ENCODE measurements at regions not wholly inside any gene's neighbourhood (a gene's known extent, or its start where the extent isn't known, plus 50 kb on each side); places are given as distances from the start of the nearest gene placed in this dataset.

DNA sequence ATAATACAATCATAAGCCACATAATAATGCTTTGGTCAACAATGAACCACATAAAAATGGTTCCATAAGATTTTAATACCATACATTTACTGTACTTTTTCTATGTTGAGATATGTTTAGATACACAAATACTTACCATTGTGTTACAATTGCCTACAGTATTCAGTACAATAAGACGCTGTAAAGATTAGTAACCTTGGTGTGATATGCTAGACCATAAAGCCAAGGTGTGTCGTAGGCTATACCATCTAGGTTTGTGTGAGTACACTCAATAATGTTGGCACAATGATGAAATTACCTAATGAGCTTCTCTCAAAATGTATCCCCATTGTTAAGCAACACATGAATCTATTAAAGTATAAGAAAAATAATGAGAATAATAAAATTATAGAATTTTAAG, 662.3 kb downstream of the SATB2 start:
- TF ChIP-seq POLR2A (IDR thresholded peaks at IDR 0.05; ENCODE audit: low read length): no peak
- no peak for TF ChIP-seq GATA1 (IDR thresholded peaks at IDR 0.05; ENCODE audit: low read depth, low read length)
